ENCODE measurements at regions not wholly inside any gene's neighbourhood (a gene's known extent, or its start where the extent isn't known, plus 50 kb on each side); places are given as distances from the start of the nearest gene placed in this dataset.
"Not testable (repeated sequence)": the region's sequence is repeated elsewhere in the genome, so short reads cannot be mapped to it uniquely, and the experiment has no call there.

- not testable (repeated sequence) for TF ChIP-seq CTCF (IDR thresholded peaks at IDR 0.05); POLR2AphosphoS5 (IDR thresholded peaks at IDR 0.05; ENCODE audit: low read depth, low read length); GATA2 (CRISPR knock-in tag; IDR thresholded peaks at IDR 0.05); USF2 (IDR thresholded peaks at IDR 0.05; ENCODE audit: borderline replicate concordance, low read depth, low read length); MAX (IDR thresholded peaks at IDR 0.05; ENCODE audit: low read depth); RAD21 (IDR thresholded peaks at IDR 0.05; ENCODE audit: low read length); TAF1 (IDR thresholded peaks at IDR 0.05; ENCODE audit: borderline replicate concordance, low read depth, low read length); FOXM1 (IDR thresholded peaks at IDR 0.05; ENCODE audit: low read depth); RCOR1 (IDR thresholded peaks at IDR 0.05; ENCODE audit: low read length)
- TF ChIP-seq, protein P1, sequence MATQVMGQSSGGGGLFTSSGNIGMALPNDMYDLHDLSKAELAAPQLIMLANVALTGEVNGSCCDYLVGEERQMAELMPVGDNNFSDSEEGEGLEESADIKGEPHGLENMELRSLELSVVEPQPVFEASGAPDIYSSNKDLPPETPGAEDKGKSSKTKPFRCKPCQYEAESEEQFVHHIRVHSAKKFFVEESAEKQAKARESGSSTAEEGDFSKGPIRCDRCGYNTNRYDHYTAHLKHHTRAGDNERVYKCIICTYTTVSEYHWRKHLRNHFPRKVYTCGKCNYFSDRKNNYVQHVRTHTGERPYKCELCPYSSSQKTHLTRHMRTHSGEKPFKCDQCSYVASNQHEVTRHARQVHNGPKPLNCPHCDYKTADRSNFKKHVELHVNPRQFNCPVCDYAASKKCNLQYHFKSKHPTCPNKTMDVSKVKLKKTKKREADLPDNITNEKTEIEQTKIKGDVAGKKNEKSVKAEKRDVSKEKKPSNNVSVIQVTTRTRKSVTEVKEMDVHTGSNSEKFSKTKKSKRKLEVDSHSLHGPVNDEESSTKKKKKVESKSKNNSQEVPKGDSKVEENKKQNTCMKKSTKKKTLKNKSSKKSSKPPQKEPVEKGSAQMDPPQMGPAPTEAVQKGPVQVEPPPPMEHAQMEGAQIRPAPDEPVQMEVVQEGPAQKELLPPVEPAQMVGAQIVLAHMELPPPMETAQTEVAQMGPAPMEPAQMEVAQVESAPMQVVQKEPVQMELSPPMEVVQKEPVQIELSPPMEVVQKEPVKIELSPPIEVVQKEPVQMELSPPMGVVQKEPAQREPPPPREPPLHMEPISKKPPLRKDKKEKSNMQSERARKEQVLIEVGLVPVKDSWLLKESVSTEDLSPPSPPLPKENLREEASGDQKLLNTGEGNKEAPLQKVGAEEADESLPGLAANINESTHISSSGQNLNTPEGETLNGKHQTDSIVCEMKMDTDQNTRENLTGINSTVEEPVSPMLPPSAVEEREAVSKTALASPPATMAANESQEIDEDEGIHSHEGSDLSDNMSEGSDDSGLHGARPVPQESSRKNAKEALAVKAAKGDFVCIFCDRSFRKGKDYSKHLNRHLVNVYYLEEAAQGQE (IDR thresholded peaks at IDR 0.05; ENCODE audit: low read depth, low read length), result not testable (repeated sequence)
Measured at GRCh38 chr16:31975826-31976419, 102.3 kb downstream of the ZNF267 start.

Measured in SK-N-SH (cell line).